ENCODE measurements at regions not wholly inside any gene's neighbourhood (a gene's known extent, or its start where the extent isn't known, plus 50 kb on each side); places are given as distances from the start of the nearest gene placed in this dataset.

DNA sequence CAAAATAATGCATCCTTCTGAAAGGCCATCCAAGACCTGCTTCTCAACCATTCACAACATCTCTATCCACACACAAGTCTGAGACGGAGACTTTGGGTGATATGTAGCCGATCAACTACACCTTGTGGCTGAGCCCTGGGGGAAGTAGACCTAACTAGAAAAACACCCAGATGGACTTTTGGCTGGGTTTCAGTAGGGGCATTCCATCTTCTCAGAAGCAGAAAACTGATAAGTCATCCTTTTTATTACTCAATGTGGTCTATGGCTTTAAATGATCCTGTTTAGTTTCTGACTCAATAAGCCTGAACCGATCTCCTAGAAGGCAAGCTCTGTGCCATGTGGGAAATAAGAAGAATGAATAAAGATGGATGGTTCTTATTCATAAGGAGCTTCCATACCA lies 82.5 kb upstream of the AFF2 start:
- Histone ChIP-seq H3K27me3 (replicated peaks; ENCODE audit: insufficient read depth) (no peaks in the 10 kb centered on the region), H3K4me3 (no peak overlapping the region), H3K9me3 (no peaks in the 10 kb centered on the region), H3K4me1 (ENCODE audit: control insufficient read depth in 1 of 2, low read depth in 2 of 2) (no peaks in the 10 kb centered on the region), H3K27ac (no peak overlapping the region), H3K36me3 (no peaks in the 10 kb centered on the region)
- DNase-seq (ENCODE audit: low spot score), result no peak
- no peak for ATAC-seq (ENCODE audit: insufficient number of reproducible peaks, low FRiP score, low read depth)
- TF ChIP-seq, protein P1, sequence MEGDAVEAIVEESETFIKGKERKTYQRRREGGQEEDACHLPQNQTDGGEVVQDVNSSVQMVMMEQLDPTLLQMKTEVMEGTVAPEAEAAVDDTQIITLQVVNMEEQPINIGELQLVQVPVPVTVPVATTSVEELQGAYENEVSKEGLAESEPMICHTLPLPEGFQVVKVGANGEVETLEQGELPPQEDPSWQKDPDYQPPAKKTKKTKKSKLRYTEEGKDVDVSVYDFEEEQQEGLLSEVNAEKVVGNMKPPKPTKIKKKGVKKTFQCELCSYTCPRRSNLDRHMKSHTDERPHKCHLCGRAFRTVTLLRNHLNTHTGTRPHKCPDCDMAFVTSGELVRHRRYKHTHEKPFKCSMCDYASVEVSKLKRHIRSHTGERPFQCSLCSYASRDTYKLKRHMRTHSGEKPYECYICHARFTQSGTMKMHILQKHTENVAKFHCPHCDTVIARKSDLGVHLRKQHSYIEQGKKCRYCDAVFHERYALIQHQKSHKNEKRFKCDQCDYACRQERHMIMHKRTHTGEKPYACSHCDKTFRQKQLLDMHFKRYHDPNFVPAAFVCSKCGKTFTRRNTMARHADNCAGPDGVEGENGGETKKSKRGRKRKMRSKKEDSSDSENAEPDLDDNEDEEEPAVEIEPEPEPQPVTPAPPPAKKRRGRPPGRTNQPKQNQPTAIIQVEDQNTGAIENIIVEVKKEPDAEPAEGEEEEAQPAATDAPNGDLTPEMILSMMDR (IDR thresholded peaks at IDR 0.05), result no peak

DNA sequence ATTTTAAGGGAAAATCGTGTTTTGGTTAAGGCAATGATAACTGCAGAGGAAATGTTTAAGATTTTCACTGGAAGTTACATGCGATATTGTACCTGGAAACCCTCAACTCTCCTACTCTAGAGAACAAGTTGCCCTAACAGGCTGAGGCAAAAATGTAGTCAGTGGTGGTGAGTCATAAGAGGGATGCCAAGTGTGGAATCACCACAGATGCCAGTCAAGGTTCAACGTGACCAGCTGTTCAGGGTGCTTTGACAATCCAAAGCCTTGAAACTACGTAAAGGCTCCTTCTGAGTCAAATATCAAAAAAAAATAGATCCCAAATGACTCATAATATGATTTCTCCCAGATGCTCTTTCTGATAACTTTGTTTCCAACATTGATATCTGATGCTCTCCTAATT lies 77.9 kb upstream of the AFF2 start:
- H3K4me1 ChIP-seq (ENCODE audit: control insufficient read depth in 1 of 2, low read depth in 2 of 2), result no peaks in the 10 kb centered on the region
- TF ChIP-seq, protein P1 (IDR thresholded peaks at IDR 0.05), result no peak
- H3K27me3 ChIP-seq (replicated peaks; ENCODE audit: insufficient read depth), result no peaks in the 10 kb centered on the region
- no peaks in the 10 kb centered on the region for H3K9me3 ChIP-seq
- H3K27ac ChIP-seq, result no peak overlapping the region
- ATAC-seq (ENCODE audit: insufficient number of reproducible peaks, low FRiP score, low read depth) (no peak), DNase-seq (ENCODE audit: low spot score) (no peak)
- no peak overlapping the region for H3K4me3 ChIP-seq
- no peaks in the 10 kb centered on the region for H3K36me3 ChIP-seq

DNA sequence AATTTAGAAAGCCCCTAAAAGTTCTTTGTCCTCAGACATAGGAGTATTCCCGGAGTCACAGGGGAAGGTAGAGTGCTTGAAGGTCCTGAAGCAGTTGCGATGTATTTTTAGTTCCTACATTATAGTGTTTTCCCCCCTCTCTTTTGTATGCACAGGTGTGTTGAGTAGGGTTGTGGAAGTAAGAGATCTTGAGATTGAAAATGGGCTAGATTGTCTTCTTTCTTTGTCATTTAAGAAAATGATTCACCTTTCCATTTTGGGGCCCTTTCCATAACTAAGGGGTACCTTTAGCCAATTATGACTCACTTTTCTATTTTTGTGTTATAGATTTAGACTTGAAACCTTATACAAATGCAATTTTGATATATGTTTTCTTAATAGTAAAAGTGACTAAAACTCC lies 75.8 kb upstream of the AFF2 start:
- no peaks in the 10 kb centered on the region for H3K36me3 ChIP-seq
- H3K9me3 ChIP-seq, result no peaks in the 10 kb centered on the region
- H3K4me3 ChIP-seq, result no peak overlapping the region
- no peak for ATAC-seq (ENCODE audit: insufficient number of reproducible peaks, low FRiP score, low read depth)
- H3K27ac ChIP-seq, result no peak overlapping the region
- H3K4me1 ChIP-seq (ENCODE audit: control insufficient read depth in 1 of 2, low read depth in 2 of 2), result no peaks in the 10 kb centered on the region
- H3K27me3 ChIP-seq (replicated peaks; ENCODE audit: insufficient read depth), result no peaks in the 10 kb centered on the region
- TF ChIP-seq, protein P1 (IDR thresholded peaks at IDR 0.05), result no peak
- DNase-seq (ENCODE audit: low spot score), result no peak

DNA sequence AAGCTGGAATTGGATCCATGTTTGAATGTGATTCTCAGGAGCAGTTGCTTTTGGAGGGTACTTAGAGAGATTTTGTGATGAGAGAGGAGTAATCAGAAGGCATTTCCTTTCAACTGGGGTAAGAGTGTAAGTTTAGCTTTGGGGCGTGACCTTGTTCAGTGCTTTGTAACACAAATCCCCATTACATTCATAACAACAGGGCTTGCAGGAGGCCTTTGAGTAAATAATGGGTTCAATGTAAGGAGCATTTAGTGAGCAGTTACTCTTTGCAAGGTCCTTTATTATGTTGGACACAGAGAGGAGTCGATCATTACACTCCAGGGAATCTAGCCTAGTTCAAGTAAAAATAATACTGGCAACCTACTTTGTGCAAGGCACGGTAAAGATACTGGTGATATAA lies 74.0 kb upstream of the AFF2 start:
- no peak overlapping the region for H3K4me3 ChIP-seq
- no peak overlapping the region for H3K27ac ChIP-seq
- DNase-seq (ENCODE audit: low spot score), result no peak
- ATAC-seq (ENCODE audit: insufficient number of reproducible peaks, low FRiP score, low read depth), result no peak
- no peaks in the 10 kb centered on the region for H3K9me3 ChIP-seq
- no peaks in the 10 kb centered on the region for H3K36me3 ChIP-seq
- TF ChIP-seq, protein P1 (IDR thresholded peaks at IDR 0.05), result no peak
- H3K4me1 ChIP-seq (ENCODE audit: control insufficient read depth in 1 of 2, low read depth in 2 of 2), result no peaks in the 10 kb centered on the region
- no peaks in the 10 kb centered on the region for H3K27me3 ChIP-seq (replicated peaks; ENCODE audit: insufficient read depth)

DNA sequence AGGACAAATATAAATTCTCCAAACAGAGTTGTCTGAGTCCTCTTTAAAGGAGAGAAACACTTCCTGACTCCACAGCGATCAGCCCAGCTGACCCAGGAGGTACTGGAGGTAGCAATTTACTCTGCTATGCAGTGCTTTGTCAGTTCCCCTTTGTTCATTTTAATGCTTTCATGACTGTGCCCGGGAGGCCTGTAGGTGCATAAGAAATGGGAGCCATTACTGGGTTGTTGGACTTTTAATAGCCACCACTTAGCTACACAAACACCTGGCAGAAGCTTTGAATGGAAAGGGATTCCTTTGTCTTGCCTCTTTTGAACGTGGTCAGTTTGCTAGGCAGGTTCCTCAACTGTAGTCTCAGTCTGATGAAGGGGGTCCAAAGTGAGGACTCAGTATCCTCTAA lies 59.0 kb upstream of the AFF2 start:
- no peaks in the 10 kb centered on the region for H3K9me3 ChIP-seq
- no peaks in the 10 kb centered on the region for H3K36me3 ChIP-seq
- H3K27me3 ChIP-seq (replicated peaks; ENCODE audit: insufficient read depth), result no peaks in the 10 kb centered on the region
- H3K4me1 ChIP-seq (ENCODE audit: control insufficient read depth in 1 of 2, low read depth in 2 of 2), result no peaks in the 10 kb centered on the region
- H3K4me3 ChIP-seq, result no peak overlapping the region
- TF ChIP-seq, protein P1 (IDR thresholded peaks at IDR 0.05), result no peak
- ATAC-seq (ENCODE audit: insufficient number of reproducible peaks, low FRiP score, low read depth) (no peak), DNase-seq (ENCODE audit: low spot score) (no peak)
- H3K27ac ChIP-seq, result no peak overlapping the region

Measured in thoracic aorta (tissue), 2 donors.